ENCODE measurements at regions not wholly inside any gene's neighbourhood (a gene's known extent, or its start where the extent isn't known, plus 50 kb on each side); places are given as distances from the start of the nearest gene placed in this dataset.

DNA sequence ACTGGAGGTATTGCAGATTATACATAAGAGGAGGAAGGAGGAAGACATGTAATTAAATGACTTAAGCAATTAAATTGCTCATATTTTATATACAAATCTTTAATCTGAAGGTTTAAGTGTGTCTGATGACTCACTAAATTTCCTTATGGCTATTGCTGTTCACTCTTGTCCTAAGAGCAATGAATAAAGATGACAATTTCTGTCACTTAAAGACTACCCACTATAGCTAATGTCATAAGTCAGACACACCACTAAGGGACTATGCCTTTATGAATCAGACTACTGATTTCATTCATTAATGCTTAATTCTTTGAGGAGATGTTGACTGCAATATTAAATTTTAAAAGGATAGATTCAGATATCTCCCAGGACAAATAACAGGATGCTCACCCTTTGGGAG is 1514.7 kb downstream of the PCDH18 start:
- TF ChIP-seq POLR2A (IDR thresholded peaks at IDR 0.05; ENCODE audit: low read length) (no peak), GATA1 (IDR thresholded peaks at IDR 0.05; ENCODE audit: low read depth, low read length) (no peak)

All from erythroblast (primary cell).